MM.1S (cell line): ENCODE measurements at regions not wholly inside any gene's neighbourhood (a gene's known extent, or its start where the extent isn't known, plus 50 kb on each side); places are given as distances from the start of the nearest gene placed in this dataset.

ENCODE experiments used
- EZH2 ChIP-seq: fragments of 300-600 bp; sonication (generic); optimal IDR thresholded peaks from 2 replicates; pipeline ENCODE3; 2017; ENCODE audit warnings: low read depth, mild to moderate bottlenecking, antibody characterized with exemption, low read length, mixed read lengths
- TF ChIP-seq, protein P1 (sequence below): fragments of 300-600 bp; sonication (generic); IDR thresholded peaks from 2 replicates; pipeline ENCODE4 v1.5.1; 2016; ENCODE audit warnings: antibody characterized with exemption, low read length, mixed read lengths

DNA sequence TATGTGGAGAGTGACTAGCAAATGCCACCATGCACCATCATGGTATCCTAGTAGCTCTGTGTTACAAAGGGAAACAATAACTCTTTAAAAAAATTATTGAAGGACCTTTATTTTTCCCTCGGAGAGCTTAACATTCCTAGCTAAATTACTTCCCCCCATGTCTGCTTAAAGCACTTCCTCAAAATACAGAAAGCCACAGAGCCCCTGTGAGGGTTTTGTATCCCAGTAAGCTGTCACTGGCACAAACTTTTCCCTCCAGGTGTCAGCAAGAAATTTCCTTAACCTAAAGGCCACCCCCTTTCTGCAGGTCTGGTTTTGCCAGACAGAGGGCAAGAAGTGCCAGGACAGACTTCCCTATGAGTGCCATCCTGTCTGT lies 340.0 kb upstream of the PRDM1 start:
- TF ChIP-seq, protein P1, sequence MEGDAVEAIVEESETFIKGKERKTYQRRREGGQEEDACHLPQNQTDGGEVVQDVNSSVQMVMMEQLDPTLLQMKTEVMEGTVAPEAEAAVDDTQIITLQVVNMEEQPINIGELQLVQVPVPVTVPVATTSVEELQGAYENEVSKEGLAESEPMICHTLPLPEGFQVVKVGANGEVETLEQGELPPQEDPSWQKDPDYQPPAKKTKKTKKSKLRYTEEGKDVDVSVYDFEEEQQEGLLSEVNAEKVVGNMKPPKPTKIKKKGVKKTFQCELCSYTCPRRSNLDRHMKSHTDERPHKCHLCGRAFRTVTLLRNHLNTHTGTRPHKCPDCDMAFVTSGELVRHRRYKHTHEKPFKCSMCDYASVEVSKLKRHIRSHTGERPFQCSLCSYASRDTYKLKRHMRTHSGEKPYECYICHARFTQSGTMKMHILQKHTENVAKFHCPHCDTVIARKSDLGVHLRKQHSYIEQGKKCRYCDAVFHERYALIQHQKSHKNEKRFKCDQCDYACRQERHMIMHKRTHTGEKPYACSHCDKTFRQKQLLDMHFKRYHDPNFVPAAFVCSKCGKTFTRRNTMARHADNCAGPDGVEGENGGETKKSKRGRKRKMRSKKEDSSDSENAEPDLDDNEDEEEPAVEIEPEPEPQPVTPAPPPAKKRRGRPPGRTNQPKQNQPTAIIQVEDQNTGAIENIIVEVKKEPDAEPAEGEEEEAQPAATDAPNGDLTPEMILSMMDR, result no peak
- TF ChIP-seq EZH2, result no peak
